HG02885 (cell line): ENCODE measurements at regions not wholly inside any gene's neighbourhood (a gene's known extent, or its start where the extent isn't known, plus 50 kb on each side); places are given as distances from the start of the nearest gene placed in this dataset.

Experiments
- ATAC-seq: cut with Tn5 transposase; IDR thresholded peaks from one replicate; pipeline ENCODE4 v1.9.1; 2021; ENCODE audit warnings: mild to moderate bottlenecking; ENCODE audit not compliant: unreplicated experiment, poor library complexity

- no peak for ATAC-seq
Measured at GRCh38 chr20:11445891-11446290, 471.8 kb upstream of the BTBD3 start.

- no peak for ATAC-seq
Measured at GRCh38 chr20:11447371-11448100, 470.2 kb upstream of the BTBD3 start.

GRCh38 chr20:11448554-11448953 lies 469.1 kb upstream of the BTBD3 start:
- ATAC-seq, result no peak

- ATAC-seq, result no peak
Measured at GRCh38 chr20:11451793-11452291, 465.9 kb upstream of the BTBD3 start.

- no peak for ATAC-seq
Measured at GRCh38 chr20:11452326-11452725, 465.4 kb upstream of the BTBD3 start.

GRCh38 chr20:11453430-11453829 lies 464.3 kb upstream of the BTBD3 start:
- ATAC-seq, result no peak

- ATAC-seq, result no peak
Measured at GRCh38 chr20:11454966-11455799, 462.5 kb upstream of the BTBD3 start.

GRCh38 chr20:11457488-11457887 lies 460.2 kb upstream of the BTBD3 start:
- no peak for ATAC-seq

- no peak for ATAC-seq
Measured at GRCh38 chr20:11459090-11459890, 458.4 kb upstream of the BTBD3 start.

GRCh38 chr20:11467436-11467835 lies 450.3 kb upstream of the BTBD3 start:
- no peak for ATAC-seq

GRCh38 chr20:11468880-11469279 lies 448.8 kb upstream of the BTBD3 start:
- ATAC-seq, result no peak

- no peak for ATAC-seq
Measured at GRCh38 chr20:11469795-11470435, 447.8 kb upstream of the BTBD3 start.

GRCh38 chr20:11473983-11474382 lies 443.7 kb upstream of the BTBD3 start:
- ATAC-seq, result no peak

GRCh38 chr20:11483697-11484096 lies 434.0 kb upstream of the BTBD3 start:
- no peak for ATAC-seq

- ATAC-seq, result no peak
Measured at GRCh38 chr20:11484479-11484878, 433.2 kb upstream of the BTBD3 start.

GRCh38 chr20:11492386-11492785 lies 425.3 kb upstream of the BTBD3 start:
- ATAC-seq, result no peak

- ATAC-seq, result no peak
Measured at GRCh38 chr20:11492846-11493245, 424.8 kb upstream of the BTBD3 start.

- ATAC-seq, result no peak
Measured at GRCh38 chr20:11496380-11496779, 421.3 kb upstream of the BTBD3 start.

GRCh38 chr20:11497545-11497944 lies 420.1 kb upstream of the BTBD3 start:
- ATAC-seq, result no peak

- no peak for ATAC-seq
Measured at GRCh38 chr20:11499101-11499634, 418.5 kb upstream of the BTBD3 start.
